CD14-positive monocyte (primary cell): ENCODE measurements at regions not wholly inside any gene's neighbourhood (a gene's known extent, or its start where the extent isn't known, plus 50 kb on each side); places are given as distances from the start of the nearest gene placed in this dataset.

Source experiments
- DNase-seq, 3 donors: peaks; one replicate each; pipeline ENCODE4 v3.0.0-alpha.2; 2011 to 2022
- H2AFZ ChIP-seq: 2 replicates; pipeline ENCODE4 v1.6.0; 2012; ENCODE audit warnings: mild to moderate bottlenecking, low read depth, low read length, inconsistent platforms; ENCODE audit not compliant: insufficient read depth, poor library complexity, severe bottlenecking
- H3K27ac ChIP-seq, 2 donors: 1 replicate in 1 of 2; 2 replicates in 1 of 2; pipeline ENCODE4 v1.5.1; 2012 to 2013; ENCODE audit warnings: low read length in 2 of 2, control low read depth in 1 of 2, inconsistent platforms in 1 of 2, low read depth in 1 of 2, mild to moderate bottlenecking in 1 of 2
- H3K27me3 ChIP-seq, 2 donors: one replicate each; pipeline versions ENCODE4 v1.6.0 to v1.6.1; 2011 to 2013; ENCODE audit warnings: low read length in 2 of 2; ENCODE audit not compliant: control insufficient read depth in 2 of 2, insufficient read depth in 2 of 2
- H3K36me3 ChIP-seq, 2 donors: replicated peaks in 1 of 2; 1 replicate in 1 of 2; 2 replicates in 1 of 2; pipeline versions ENCODE4 v1.5.1 to v1.6.1; 2012 to 2013; ENCODE audit warnings: low read length in 2 of 2, control low read depth in 1 of 2, inconsistent platforms in 1 of 2, mild to moderate bottlenecking in 1 of 2; ENCODE audit not compliant: insufficient read depth in 2 of 2, control insufficient read depth in 1 of 2
- H3K4me1 ChIP-seq, 2 donors: 1 replicate in 1 of 2; 2 replicates in 1 of 2; pipeline versions ENCODE4 v1.5.1 to v1.6.1; 2012 to 2013; ENCODE audit warnings: low read length in 2 of 2, control low read depth in 1 of 2, inconsistent platforms in 1 of 2, mild to moderate bottlenecking in 1 of 2, moderate library complexity in 1 of 2; ENCODE audit not compliant: insufficient read depth in 2 of 2, control insufficient read depth in 1 of 2
- H3K4me2 ChIP-seq: replicated peaks from 2 replicates; pipeline ENCODE3; 2012; ENCODE audit warnings: low read length, moderate library complexity, mild to moderate bottlenecking; ENCODE audit not compliant: poor library complexity, severe bottlenecking; ENCODE audit errors: extremely low read depth
- H3K4me3 ChIP-seq, 3 experiments: fragments of 200-600 bp in 1 of 3; sonication (generic) in 1 of 3; replicated peaks in 1 of 3; 1 replicate in 2 of 3; 2 replicates in 1 of 3; pipeline ENCODE4 v1.5.1; 2011 to 2013; ENCODE audit warnings: low read length in 3 of 3, mild to moderate bottlenecking in 3 of 3, control low read depth in 2 of 3, low read depth in 2 of 3, inconsistent platforms in 1 of 3, moderate library complexity in 1 of 3
- H3K79me2 ChIP-seq: 2 replicates; pipeline ENCODE4 v1.6.0; 2012; ENCODE audit warnings: mild to moderate bottlenecking, control low read depth, inconsistent platforms, low read length, moderate library complexity; ENCODE audit not compliant: insufficient read depth
- H3K9ac ChIP-seq: 2 replicates; pipeline ENCODE4 v1.6.0; 2017; ENCODE audit warnings: low read length, mild to moderate bottlenecking; ENCODE audit not compliant: insufficient read depth, poor library complexity, severe bottlenecking
- H3K9me3 ChIP-seq, 2 donors: replicated peaks in 1 of 2; 1 replicate in 1 of 2; 2 replicates in 1 of 2; pipeline versions ENCODE4 v1.5.1 to v1.6.1; 2012 to 2013; ENCODE audit warnings: low read length in 2 of 2, control low read depth in 1 of 2; ENCODE audit not compliant: control insufficient read depth in 1 of 2, insufficient read depth in 1 of 2
- H4K20me1 ChIP-seq: 2 replicates; pipeline ENCODE4 v1.6.0; 2012; ENCODE audit warnings: mild to moderate bottlenecking, low read length, control low read depth, moderate library complexity; ENCODE audit not compliant: insufficient read depth
- H3K27ac Mint-ChIP-seq, 7 donors: one replicate each; pipeline ENCODE4 v1.8.0; 2020; ENCODE audit warnings: mild to moderate bottlenecking in 7 of 7, mixed read lengths in 7 of 7, moderate library complexity in 6 of 7, inconsistent platforms in 2 of 7
- H3K27me3 Mint-ChIP-seq, 3 donors: one replicate each; pipeline ENCODE4 v1.8.0; 2021 to 2022; ENCODE audit warnings: low read depth in 3 of 3, mild to moderate bottlenecking in 3 of 3, mixed read lengths in 3 of 3, moderate library complexity in 3 of 3, inconsistent platforms in 1 of 3
- H3K36me3 Mint-ChIP-seq, 2 donors: one replicate each; pipeline ENCODE4 v1.8.0; 2020; ENCODE audit warnings: mixed read lengths in 2 of 2, inconsistent platforms in 1 of 2, mild to moderate bottlenecking in 1 of 2
- H3K4me1 Mint-ChIP-seq: one replicate; pipeline ENCODE4 v1.8.0; 2020; ENCODE audit warnings: mild to moderate bottlenecking, mixed read lengths
- H3K4me3 Mint-ChIP-seq, 2 donors: one replicate each; pipeline ENCODE4 v1.8.0; 2020; ENCODE audit warnings: mild to moderate bottlenecking in 2 of 2, mixed read lengths in 2 of 2, moderate library complexity in 1 of 2
- H3K9me3 Mint-ChIP-seq, 7 donors: one replicate each; pipeline ENCODE4 v1.8.0; 2020 to 2022; ENCODE audit warnings: mixed read lengths in 7 of 7, mild to moderate bottlenecking in 6 of 7, moderate library complexity in 6 of 7, inconsistent platforms in 2 of 7
- WGBS: methylation state at CpG from one replicate; pipeline ENCODE4 v1.1.5; 2013; ENCODE audit warnings: missing lambda C conversion rate; ENCODE audit not compliant: insufficient coverage; 5-methylcytosine and 5-hydroxymethylcytosine counted together
- intact Hi-C, 2 donors: fragments of 100-400 bp; cut with micrococcal nuclease; formaldehyde crosslinking; loops; one replicate each; pipeline versions ENCODE4 v1.15.0 to v1.15.1; 2023
- TF ChIP-seq, protein P1 (sequence below): fragments of 200-600 bp; IDR thresholded peaks from one replicate; pipeline ENCODE4 v1.8.0; 2022; ENCODE audit warnings: antibody characterized with exemption, mild to moderate bottlenecking

DNA sequence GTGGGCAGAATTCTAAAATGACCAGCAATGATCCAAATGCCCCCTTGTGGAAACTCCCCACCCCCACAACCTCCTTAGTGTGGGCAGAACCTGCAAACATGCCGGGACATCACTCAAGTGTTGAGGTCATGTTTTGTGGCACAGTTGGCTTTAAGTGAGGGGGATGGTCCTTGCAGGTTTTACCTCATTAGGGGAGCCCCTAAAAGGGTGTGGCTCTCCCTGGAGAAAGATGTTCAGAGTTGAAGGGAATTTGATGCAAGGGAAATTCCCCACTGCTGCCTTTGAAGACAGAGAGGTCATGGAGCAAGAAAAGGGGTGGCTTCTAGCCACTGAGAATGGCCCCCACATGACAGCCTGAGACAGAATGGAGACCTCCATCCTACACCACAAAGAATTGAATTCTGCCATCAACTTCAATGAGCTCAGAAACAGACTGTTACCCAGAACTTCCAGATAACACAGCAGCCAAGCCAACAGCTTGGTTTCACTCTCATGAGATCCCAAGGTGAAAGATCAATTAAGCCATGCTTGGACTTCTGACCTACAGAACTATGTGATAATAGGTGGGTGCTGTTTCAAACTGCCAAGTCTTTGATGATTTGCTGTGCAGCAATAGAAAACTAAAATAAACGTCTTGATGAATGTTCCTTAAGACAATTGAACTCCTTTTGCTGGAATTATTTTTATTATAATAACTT is 103.4 kb downstream of the MED10 start:
- Histone ChIP-seq H3K4me2 (no peak overlapping the region), H4K20me1 (no peaks in the 10 kb centered on the region), H3K27ac (no peak overlapping the region), H3K4me3 (no peak overlapping the region), H3K9ac (no peak overlapping the region), H3K4me1 (no peaks in the 10 kb centered on the region), H3K79me2 (no peaks in the 10 kb centered on the region), H2AFZ (no peak overlapping the region), H3K27me3 (no peaks in the 10 kb centered on the region), H3K9me3 (peaks cover 0 to 4% of the 10 kb centered on the region in 2 donors), H3K36me3 (no peaks in the 10 kb centered on the region)
- Mint-ChIP-seq H3K36me3 (no peaks in the 10 kb centered on the region), H3K4me3 (no peak overlapping the region), H3K9me3 (peaks cover 0 to 15% (median 5%) of the 10 kb centered on the region in 7 donors), H3K27me3 (peaks cover 0 to 2% (median 2%) of the 10 kb centered on the region in 3 donors), H3K27ac (no peak overlapping the region), H3K4me1 (no peaks in the 10 kb centered on the region)
- TF ChIP-seq, protein P1, sequence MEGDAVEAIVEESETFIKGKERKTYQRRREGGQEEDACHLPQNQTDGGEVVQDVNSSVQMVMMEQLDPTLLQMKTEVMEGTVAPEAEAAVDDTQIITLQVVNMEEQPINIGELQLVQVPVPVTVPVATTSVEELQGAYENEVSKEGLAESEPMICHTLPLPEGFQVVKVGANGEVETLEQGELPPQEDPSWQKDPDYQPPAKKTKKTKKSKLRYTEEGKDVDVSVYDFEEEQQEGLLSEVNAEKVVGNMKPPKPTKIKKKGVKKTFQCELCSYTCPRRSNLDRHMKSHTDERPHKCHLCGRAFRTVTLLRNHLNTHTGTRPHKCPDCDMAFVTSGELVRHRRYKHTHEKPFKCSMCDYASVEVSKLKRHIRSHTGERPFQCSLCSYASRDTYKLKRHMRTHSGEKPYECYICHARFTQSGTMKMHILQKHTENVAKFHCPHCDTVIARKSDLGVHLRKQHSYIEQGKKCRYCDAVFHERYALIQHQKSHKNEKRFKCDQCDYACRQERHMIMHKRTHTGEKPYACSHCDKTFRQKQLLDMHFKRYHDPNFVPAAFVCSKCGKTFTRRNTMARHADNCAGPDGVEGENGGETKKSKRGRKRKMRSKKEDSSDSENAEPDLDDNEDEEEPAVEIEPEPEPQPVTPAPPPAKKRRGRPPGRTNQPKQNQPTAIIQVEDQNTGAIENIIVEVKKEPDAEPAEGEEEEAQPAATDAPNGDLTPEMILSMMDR: no peak
- DNase-seq: no peak
- intact Hi-C loops: no loop called here
- 83% methylated on average over 1 of the region's 2 CpGs for WGBS

DNA sequence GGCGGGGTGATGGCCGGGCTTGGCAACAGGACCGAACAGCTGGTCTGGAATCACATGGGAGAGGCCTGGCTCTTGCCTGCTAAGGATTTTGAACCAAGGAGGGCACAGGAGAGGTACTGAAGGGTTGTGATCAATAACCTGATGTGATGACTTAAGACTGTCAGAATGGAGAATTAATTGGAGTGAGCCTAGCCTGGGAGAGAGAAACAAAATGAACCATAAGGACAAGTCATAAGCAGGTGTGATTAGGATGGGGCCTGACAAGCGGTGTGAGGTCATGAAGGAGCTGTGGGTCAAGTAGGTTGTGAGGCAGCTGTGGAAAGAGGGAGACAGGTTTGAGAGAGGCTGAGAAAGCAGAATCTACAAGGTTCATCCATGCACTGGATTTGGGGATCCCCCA is 104.6 kb downstream of the MED10 start:
- H3K27ac Mint-ChIP-seq: no peak overlapping the region
- H3K4me1 Mint-ChIP-seq: no peaks in the 10 kb centered on the region
- no peak overlapping the region for H3K4me3 ChIP-seq
- WGBS: 81% methylated on average over 4 of the region's 4 CpGs
- TF ChIP-seq, protein P1: no peak
- DNase-seq: no peak
- intact Hi-C loops: no loop called here
- H3K79me2 ChIP-seq: no peaks in the 10 kb centered on the region
- no peak overlapping the region for H2AFZ ChIP-seq
- H3K4me1 ChIP-seq: no peaks in the 10 kb centered on the region
- H3K36me3 Mint-ChIP-seq: no peaks in the 10 kb centered on the region
- H3K27ac ChIP-seq: no peak overlapping the region
- H3K9me3 ChIP-seq: peaks cover 0 to 4% of the 10 kb centered on the region in 2 donors
- H3K36me3 ChIP-seq: no peaks in the 10 kb centered on the region
- no peak overlapping the region for H3K4me3 Mint-ChIP-seq
- no peak overlapping the region for H3K4me2 ChIP-seq
- H3K27me3 Mint-ChIP-seq: peaks cover 0 to 2% (median 0%) of the 10 kb centered on the region in 3 donors
- peaks cover 0 to 15% (median 5%) of the 10 kb centered on the region in 7 donors for H3K9me3 Mint-ChIP-seq
- no peaks in the 10 kb centered on the region for H4K20me1 ChIP-seq
- H3K9ac ChIP-seq: no peak overlapping the region
- no peaks in the 10 kb centered on the region for H3K27me3 ChIP-seq
